ENCODE measurements at regions not wholly inside any gene's neighbourhood (a gene's known extent, or its start where the extent isn't known, plus 50 kb on each side); places are given as distances from the start of the nearest gene placed in this dataset.

- H3K36me3 ChIP-seq (ENCODE audit: control insufficient read depth, insufficient read depth, low read length), result no peaks in the 10 kb centered on the region
- H2AFZ ChIP-seq (replicated peaks; ENCODE audit: low read length, poor library complexity), result no peak overlapping the region
- TF ChIP-seq SMC3 (IDR thresholded peaks at IDR 0.05; ENCODE audit: low read depth, low read length) (no peak), MAFK (IDR thresholded peaks at IDR 0.05; ENCODE audit: low read depth, low read length) (no peak), BHLHE40 (IDR thresholded peaks at IDR 0.05; ENCODE audit: low read depth, low read length) (no peak)
- no peak overlapping the region for H2BK15ac ChIP-seq (ENCODE audit: low read depth, low read length)
- H2BK5ac ChIP-seq (ENCODE audit: low read depth, low read length, poor library complexity, severe bottlenecking), result peak overlapping the region; percentile 70
- no peak overlapping the region for H3K23ac ChIP-seq (ENCODE audit: low read depth, low read length)
- H3K56ac ChIP-seq (ENCODE audit: extremely low read depth, insufficient read depth, low read length), result no peak overlapping the region
- H4K5ac ChIP-seq (ENCODE audit: low read depth, low read length), result no peak overlapping the region
- H3K18ac ChIP-seq (ENCODE audit: low read depth, low read length), result no peak overlapping the region
- in situ Hi-C loops (cut with MboI; ENCODE audit: low sequenced_read_pairs) (no loop called here), dilution Hi-C loops (cut with HindIII; ENCODE audit: low sequenced_read_pairs, unreplicated experiment) (no loop called here), intact Hi-C loops (cut with micrococcal nuclease) (loop anchor here (5.0 kb wide), 1 partner anchor 358 kb away; no protein-coding TSS in a partner anchor)
- H2BK20ac ChIP-seq (ENCODE audit: low read depth, low read length), result no peak overlapping the region
- H3K9ac ChIP-seq (ENCODE audit: low read depth, low read length), result no peak overlapping the region
- POLR2A ChIA-PET (ENCODE audit: unreplicated experiment), result no interaction called here
- no peak overlapping the region for H3K4me3 ChIP-seq (ENCODE audit: insufficient read depth, low read depth, low read length)
- peaks cover 3% of the 10 kb centered on the region; the same call in 1 of the 2 replicates for H3K27me3 ChIP-seq (ENCODE audit: control insufficient read depth, insufficient read depth, low read length)
- H3K9me3 ChIP-seq (ENCODE audit: control insufficient read depth, insufficient read depth, low read length), result no peaks in the 10 kb centered on the region
- CTCF ChIA-PET, result no interaction called here
- no peak overlapping the region for H4K91ac ChIP-seq (ENCODE audit: insufficient read depth, low read depth, low read length)
- H3K4me2 ChIP-seq (ENCODE audit: low read depth, low read length), result no peak overlapping the region
- no peaks in the 10 kb centered on the region for H4K20me1 ChIP-seq (ENCODE audit: insufficient read depth, low read length)
- no peak for ATAC-seq (ENCODE audit: low read depth)
- H3K4me1 ChIP-seq (ENCODE audit: control insufficient read depth, insufficient read depth, low read length), result peaks cover 4% of the 10 kb centered on the region; the same call in 1 of the 2 replicates
- DNase-seq, result no peak
- H4K8ac ChIP-seq (ENCODE audit: low read depth in 2 of 2, low read length in 2 of 2), result no peak overlapping the region
- H2AK9ac ChIP-seq (replicated peaks; ENCODE audit: low read depth, low read length, poor library complexity), result no peak overlapping the region
- H3K4ac ChIP-seq (ENCODE audit: low read depth, low read length), result no peak overlapping the region
- no TSS peak for BruUV-seq (replicated peaks)
- H3K14ac ChIP-seq (replicated peaks; ENCODE audit: low read depth, low read length), result no peak overlapping the region
- H3K9me1 ChIP-seq (ENCODE audit: insufficient read depth, low read length), result no peaks in the 10 kb centered on the region
- H2AK5ac ChIP-seq (ENCODE audit: low read depth, low read length), result no peak overlapping the region
- H3K79me1 ChIP-seq (ENCODE audit: low read depth in 1 of 2, low read length in 2 of 2), result no peaks in the 10 kb centered on the region
- H2BK120ac ChIP-seq (ENCODE audit: low read depth, low read length), result no peak overlapping the region
- H3K27ac ChIP-seq (ENCODE audit: insufficient read depth, low read length), result no peak overlapping the region
Measured at GRCh38 chr6:165749163-165749562, 86.1 kb upstream of the PDE10A start.
